ENCODE measurements at regions not wholly inside any gene's neighbourhood (a gene's known extent, or its start where the extent isn't known, plus 50 kb on each side); places are given as distances from the start of the nearest gene placed in this dataset.
"Not testable (repeated sequence)": the region's sequence is repeated elsewhere in the genome, so short reads cannot be mapped to it uniquely, and the experiment has no call there.

GRCh38 chr3:87568331-87568730 lies 291.9 kb upstream of the POU1F1 start:
- no peak for DNase-seq

- no peak for DNase-seq
Measured at GRCh38 chr3:87564438-87564837, 288.1 kb upstream of the POU1F1 start.

- DNase-seq, result no peak
Measured at GRCh38 chr3:87563712-87564111, 287.3 kb upstream of the POU1F1 start.

GRCh38 chr3:87558492-87558891 lies 282.1 kb upstream of the POU1F1 start:
- no peak for DNase-seq

GRCh38 chr3:87555290-87555689 lies 278.9 kb upstream of the POU1F1 start:
- DNase-seq, result no peak

DNA sequence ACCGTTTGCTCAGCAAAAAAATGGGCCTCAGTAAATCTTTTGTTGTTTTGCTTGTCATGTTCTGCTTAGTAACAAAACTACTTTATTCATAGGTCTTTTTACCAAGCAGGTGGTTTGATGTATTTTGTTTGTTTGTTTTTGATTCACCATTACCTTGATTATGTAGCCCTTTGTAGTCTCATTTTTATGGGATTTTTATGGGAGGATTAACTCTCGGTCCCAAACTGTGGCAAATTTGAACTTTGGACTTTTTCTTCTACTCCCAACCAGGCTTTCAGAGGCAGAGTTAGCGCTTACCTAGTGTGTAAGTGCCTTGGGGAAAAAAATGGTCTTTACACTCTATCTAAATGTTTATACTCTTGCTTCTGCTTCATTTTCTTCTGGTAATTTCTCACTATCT lies 276.7 kb upstream of the POU1F1 start:
- DNase-seq, result no peak

- DNase-seq, result no peak
Measured at GRCh38 chr3:87550892-87551291, 274.5 kb upstream of the POU1F1 start.

GRCh38 chr3:87549208-87549607 lies 272.8 kb upstream of the POU1F1 start:
- DNase-seq, result no peak

DNA sequence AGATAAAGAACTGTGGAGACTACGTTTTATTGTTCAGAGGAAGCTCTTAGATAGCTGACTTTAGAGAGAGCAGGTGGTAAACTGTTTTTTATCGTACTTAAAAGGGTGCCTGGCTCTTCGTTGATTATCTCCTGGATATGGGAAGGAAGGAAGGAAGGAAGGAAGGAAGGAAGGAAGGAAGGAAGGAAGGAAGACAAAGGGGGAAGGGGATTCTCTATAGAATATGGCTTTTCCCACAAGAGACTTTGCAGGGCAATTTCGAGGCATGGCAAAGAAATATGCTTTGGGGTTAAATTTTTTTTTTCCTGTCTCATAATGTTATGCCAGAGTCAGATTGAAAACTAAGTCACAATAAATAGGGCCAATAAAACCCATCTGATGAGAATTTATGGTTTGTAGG lies 271.9 kb upstream of the POU1F1 start:
- no peak for DNase-seq

DNA sequence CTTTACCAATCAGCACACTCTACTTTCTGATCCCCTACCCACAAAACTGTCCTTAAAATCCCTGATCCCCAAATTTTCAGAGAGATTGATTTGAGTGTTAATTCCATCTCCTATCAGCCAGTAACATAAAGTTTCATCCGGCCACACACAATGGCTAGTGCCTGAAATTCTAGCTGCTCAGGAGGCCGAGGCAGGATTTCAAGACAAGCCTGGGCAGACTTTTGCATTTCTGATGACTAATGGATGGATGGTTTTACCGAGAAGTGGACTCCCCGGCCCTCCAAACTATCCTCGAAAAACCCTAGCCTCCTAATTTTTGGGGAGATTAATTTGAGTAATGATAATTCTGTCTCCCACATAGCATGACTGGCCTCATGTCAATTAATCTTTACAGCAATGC lies 269.8 kb upstream of the POU1F1 start:
- DNase-seq, result no peak

GRCh38 chr3:87543408-87543807 lies 267.0 kb upstream of the POU1F1 start:
- DNase-seq, result not testable (repeated sequence)

DNA sequence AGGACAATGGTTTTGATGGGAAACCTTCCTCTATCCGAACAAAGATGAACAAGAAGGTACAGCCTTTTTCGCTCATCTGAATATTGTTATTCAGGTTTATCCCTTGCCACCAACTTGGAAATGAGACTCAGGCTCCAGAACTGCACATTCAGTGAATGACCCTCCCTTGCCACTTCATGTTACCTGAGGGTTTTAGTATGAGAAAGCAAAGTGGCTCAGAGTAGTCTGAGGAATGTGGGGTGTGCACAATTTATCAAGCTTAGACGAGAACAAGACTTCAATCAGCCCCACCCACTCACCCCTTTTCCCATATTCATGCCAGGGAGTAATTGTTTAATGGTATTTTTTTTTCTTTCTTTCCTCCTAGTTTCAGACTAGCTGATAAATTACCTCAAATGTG lies 265.3 kb upstream of the POU1F1 start:
- no peak for DNase-seq

- not testable (repeated sequence) for DNase-seq
Measured at GRCh38 chr3:87538722-87539121, 262.3 kb upstream of the POU1F1 start.

- no peak for DNase-seq
Measured at GRCh38 chr3:87509401-87509800, 233.0 kb upstream of the POU1F1 start.

GRCh38 chr3:87508921-87509320 lies 232.5 kb upstream of the POU1F1 start:
- DNase-seq, result no peak

DNA sequence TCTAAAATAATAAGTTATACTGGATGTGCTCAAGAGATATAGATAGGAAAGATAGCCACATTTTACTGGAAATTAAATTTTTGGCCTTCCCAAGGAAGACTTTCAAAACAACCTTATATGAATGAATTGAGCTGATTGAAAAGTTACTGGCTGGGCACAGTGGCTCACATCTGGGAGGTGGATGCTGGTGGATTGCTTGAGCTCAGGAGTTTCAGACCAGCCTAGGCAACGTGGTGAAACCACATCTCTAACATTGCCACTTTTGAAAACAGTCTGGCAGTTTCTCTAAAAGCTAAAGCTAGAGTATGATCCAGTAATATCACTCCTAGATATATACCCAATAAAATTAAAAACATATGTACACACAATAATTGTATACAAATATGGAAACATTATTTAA lies 231.4 kb upstream of the POU1F1 start:
- DNase-seq, result no peak

GRCh38 chr3:87503900-87504498 lies 227.6 kb upstream of the POU1F1 start:
- peak; percentile 35 to 58 (median 48) for DNase-seq

DNA sequence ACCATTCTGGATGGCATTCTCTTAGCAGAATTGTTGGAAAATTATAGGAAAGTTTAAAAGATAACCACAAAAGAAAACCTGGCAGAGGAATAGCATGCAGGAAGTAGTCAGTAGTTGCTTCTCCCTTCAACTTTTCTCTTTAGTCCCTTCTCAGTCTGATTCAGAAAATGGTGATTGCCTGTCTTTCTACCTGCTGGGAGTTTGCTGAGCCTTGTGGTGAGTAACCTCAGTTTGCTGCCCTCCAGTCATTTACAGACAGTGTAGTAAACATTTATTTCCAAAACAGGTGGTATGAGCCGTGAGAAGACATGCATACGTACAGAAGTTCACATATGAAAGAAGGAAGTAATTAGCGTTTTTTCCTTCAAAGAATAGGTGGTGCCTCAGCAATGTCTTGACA lies 224.7 kb upstream of the POU1F1 start:
- no peak for DNase-seq

DNA sequence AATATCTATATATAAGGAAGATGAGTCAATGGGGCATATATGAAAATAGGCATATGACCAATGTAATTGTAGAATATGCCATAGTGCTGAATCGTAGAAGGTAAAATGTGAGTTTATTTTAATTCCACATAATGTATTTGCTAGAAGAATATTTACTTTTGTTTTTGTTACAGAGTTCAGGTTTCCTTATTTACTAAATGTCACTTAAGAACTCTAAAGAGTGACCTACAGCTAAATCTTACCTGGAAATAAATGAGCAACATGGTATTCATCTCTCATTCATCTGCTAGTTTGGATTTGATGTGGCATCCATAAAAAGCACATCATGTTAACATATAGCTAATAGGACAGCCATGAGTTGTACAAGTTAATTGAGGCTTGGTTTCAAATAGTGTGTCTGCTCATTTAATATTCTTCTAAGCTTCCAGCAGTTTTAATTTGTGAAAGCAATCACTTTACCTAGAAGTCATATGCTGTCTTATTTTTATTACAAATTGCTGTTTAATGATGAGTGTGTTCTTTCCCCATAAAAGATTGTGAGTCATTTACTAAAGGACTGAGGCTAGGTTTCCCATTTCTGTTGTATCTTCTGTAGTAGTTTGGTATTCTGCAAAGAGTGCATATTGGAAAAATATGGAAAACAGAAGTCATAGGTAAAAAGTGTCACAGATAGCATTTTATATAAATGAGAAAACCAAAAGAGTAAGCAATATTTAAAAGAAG lies 222.1 kb upstream of the POU1F1 start:
- DNase-seq, result no peak

DNA sequence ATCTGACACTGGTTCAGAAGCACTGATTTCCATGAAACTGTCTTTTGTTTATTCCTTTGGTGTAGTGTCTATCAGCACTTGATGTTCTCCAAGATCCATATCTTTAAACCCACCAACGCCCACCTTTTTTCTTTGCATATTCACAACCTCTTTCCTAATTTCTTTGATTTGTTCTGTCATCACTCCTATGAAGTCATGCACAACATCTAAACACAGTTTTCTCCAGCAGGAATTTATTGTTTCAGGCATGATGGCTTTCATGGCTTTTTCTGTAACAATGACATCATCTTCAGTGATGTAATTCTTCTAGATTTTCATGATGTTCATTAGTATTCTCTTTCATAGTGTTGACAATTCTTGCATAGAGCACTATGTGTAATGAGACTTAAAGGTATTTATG lies 219.6 kb upstream of the POU1F1 start:
- DNase-seq, result no peak

- no peak for DNase-seq
Measured at GRCh38 chr3:87494264-87494663, 217.9 kb upstream of the POU1F1 start.

DNA sequence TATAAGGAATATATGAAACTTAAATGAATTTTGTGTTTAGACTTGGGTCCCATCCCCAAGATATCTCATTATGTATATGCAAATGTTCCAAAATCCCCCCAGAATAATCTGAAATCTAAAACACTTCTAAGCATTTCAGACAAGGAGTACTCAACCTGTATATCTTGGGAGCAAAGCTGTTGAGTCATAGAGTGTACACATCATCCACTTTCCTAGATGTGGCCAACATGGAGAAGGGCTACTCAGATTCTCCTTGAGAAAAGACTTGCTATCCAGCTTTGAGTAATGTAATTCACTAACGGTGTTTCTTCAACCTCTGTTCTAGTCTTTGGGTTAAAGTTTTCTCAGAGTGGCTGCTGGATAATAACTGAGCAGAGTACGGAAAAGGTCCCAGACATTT lies 215.5 kb upstream of the POU1F1 start:
- no peak for DNase-seq

DNA sequence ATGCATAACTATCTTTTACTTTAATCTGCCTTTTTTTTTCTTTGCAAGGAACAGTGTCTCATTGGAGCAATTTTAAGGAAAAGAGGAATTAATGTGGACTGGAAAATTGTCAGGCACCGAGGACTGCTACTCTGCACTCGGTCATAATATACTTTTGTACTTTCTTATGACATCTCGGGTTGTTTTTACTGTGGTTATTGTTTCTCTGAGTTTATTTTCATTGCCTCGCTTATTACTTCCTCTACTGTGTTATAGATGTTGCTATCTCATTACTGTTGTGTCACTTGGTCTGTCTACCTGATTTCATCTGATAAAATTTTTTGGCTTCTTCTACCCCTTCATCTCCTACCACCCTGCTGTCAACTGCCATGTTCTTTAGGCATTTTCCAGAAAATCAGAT lies 213.5 kb upstream of the POU1F1 start:
- no peak for DNase-seq

GRCh38 chr3:87488765-87489164 lies 212.4 kb upstream of the POU1F1 start:
- DNase-seq, result no peak

DNA sequence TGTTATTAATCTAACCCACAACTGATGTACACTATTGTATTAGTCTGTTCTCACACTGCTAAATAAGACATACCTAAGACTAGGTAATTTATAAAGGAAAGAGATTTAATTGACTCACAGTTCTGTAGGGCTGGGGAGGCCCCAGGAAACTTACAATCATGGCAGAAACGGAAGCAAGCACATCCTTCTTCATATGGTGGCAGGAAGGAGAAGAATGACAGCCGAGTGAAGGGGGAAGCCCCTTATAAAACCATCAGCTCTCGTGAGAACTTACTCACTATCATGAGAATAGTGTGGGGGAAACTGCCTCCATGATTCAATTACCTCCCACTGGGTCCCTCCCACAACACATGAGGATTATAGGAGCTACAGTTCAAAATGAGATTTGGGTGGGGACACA lies 210.3 kb upstream of the POU1F1 start:
- not testable (repeated sequence) for DNase-seq

All from suppressor macrophage (primary cell).